ENCODE measurements at regions not wholly inside any gene's neighbourhood (a gene's known extent, or its start where the extent isn't known, plus 50 kb on each side); places are given as distances from the start of the nearest gene placed in this dataset.

GRCh38 chr9:4402501-4402900 is 87.8 kb upstream of the SLC1A1 start:
- ChIA-PET CTCF (no interaction called here), POLR2A (no interaction called here), RAD21 (ENCODE audit: unreplicated experiment) (no interaction called here), SMC1A (ENCODE audit: uncharacterized antibody, unreplicated experiment) (interaction anchor here (0.5 to 0.9 kb wide), 2 partner anchors 22 to 40 kb away, joined by 3 read pairs; no protein-coding TSS in a partner anchor)
- ATAC-seq (no peak), FAIRE-seq (no peak), DNase-seq (ENCODE audit: low read depth, low spot score) (no peak)
- H3K79me2 ChIP-seq (ENCODE audit: control insufficient read depth, insufficient read depth, low read length): no peaks in the 10 kb centered on the region
- TF ChIP-seq EED (IDR thresholded peaks at IDR 0.05; ENCODE audit: low read depth): no peak
- TF ChIP-seq FOXM1 (IDR thresholded peaks at IDR 0.05; ENCODE audit: low read depth, low read length): no peak
- TF ChIP-seq IKZF2 (IDR thresholded peaks at IDR 0.05): no peak
- H3K27ac ChIP-seq (ENCODE audit: control insufficient read depth, insufficient read depth): no peak overlapping the region
- no peaks in the 10 kb centered on the region for H3K36me3 ChIP-seq (ENCODE audit: control insufficient read depth in 2 of 2, insufficient read depth in 2 of 2, low read length in 1 of 2)
- no peaks in the 10 kb centered on the region for H3K4me1 ChIP-seq (ENCODE audit: control insufficient read depth, insufficient read depth, low read length)
- no peak overlapping the region for H3K9ac ChIP-seq (ENCODE audit: control insufficient read depth, insufficient read depth, low read length)
- no peak overlapping the region for H2AFZ ChIP-seq (ENCODE audit: control insufficient read depth, low read depth, low read length)
- no peak overlapping the region for H3K4me3 ChIP-seq
- no peaks in the 10 kb centered on the region for H4K20me1 ChIP-seq (ENCODE audit: control insufficient read depth, insufficient read depth)
- H3K27me3 ChIP-seq (replicated peaks in 1 of 2; ENCODE audit: control insufficient read depth in 2 of 2, insufficient read depth in 2 of 2, low read length in 1 of 2): no peaks in the 10 kb centered on the region
- H3K4me2 ChIP-seq (ENCODE audit: control insufficient read depth, insufficient read depth): no peak overlapping the region
- in situ Hi-C loops (cut with MboI) (no loop called here), intact Hi-C loops (cut with micrococcal nuclease; ENCODE audit: unreplicated experiment) (no loop called here)
- no TSS peak for BruUV-seq (replicated peaks)
- peaks cover 5% of the 10 kb centered on the region; the same call in 2 of the 3 replicates for H3K9me3 ChIP-seq (replicated peaks; ENCODE audit: control insufficient read depth, insufficient read depth, low read length)

- peaks cover 4% of the 10 kb centered on the region; the same call in 2 of the 3 replicates for H3K9me3 ChIP-seq (replicated peaks; ENCODE audit: control insufficient read depth, insufficient read depth, low read length)
- CTCF ChIA-PET: interaction anchor here (1.6 to 2.0 kb wide), 2 partner anchors 13 to 151 kb away, joined by 3 to 5 read pairs; no protein-coding TSS in a partner anchor
- RAD21 ChIA-PET (ENCODE audit: unreplicated experiment): no interaction called here
- no peak overlapping the region for H3K27ac ChIP-seq (ENCODE audit: control insufficient read depth, insufficient read depth)
- H3K27me3 ChIP-seq (replicated peaks in 1 of 2; ENCODE audit: control insufficient read depth in 2 of 2, insufficient read depth in 2 of 2, low read length in 1 of 2): no peaks in the 10 kb centered on the region
- 55% methylated on average over 3 of the region's 3 CpGs for WGBS (ENCODE audit: insufficient coverage, insufficient replicate concordance, low lambda C conversion rate, missing lambda C conversion rate)
- SMC1A ChIA-PET (ENCODE audit: uncharacterized antibody, unreplicated experiment): interaction anchor here (0.6 kb wide), 1 partner anchor 32 kb away, joined by 3 read pairs; no protein-coding TSS in a partner anchor
- in situ Hi-C loops (cut with MboI): no loop called here
- H3K4me2 ChIP-seq (ENCODE audit: control insufficient read depth, insufficient read depth): no peak overlapping the region
- no peak for FAIRE-seq
- intact Hi-C loops (cut with micrococcal nuclease; ENCODE audit: unreplicated experiment): no loop called here
- DNase-seq (ENCODE audit: low read depth, low spot score): no peak
- no peaks in the 10 kb centered on the region for H3K36me3 ChIP-seq (ENCODE audit: control insufficient read depth in 2 of 2, insufficient read depth in 2 of 2, low read length in 1 of 2)
- no peak overlapping the region for H3K4me3 ChIP-seq
- H3K4me1 ChIP-seq (ENCODE audit: control insufficient read depth, insufficient read depth, low read length): no peaks in the 10 kb centered on the region
- no peak overlapping the region for H2AFZ ChIP-seq (ENCODE audit: control insufficient read depth, low read depth, low read length)
- no peaks in the 10 kb centered on the region for H4K20me1 ChIP-seq (ENCODE audit: control insufficient read depth, insufficient read depth)
- POLR2A ChIA-PET: no interaction called here
- TF ChIP-seq PAX8 (IDR thresholded peaks at IDR 0.05) (no peak), RB1 (IDR thresholded peaks at IDR 0.05; ENCODE audit: borderline replicate concordance) (no peak), RELB (IDR thresholded peaks at IDR 0.05; ENCODE audit: low read depth) (no peak), SP1 (IDR thresholded peaks at IDR 0.05; ENCODE audit: low read depth, low read length) (no peak), POU2F2 (IDR thresholded peaks at IDR 0.05; ENCODE audit: borderline replicate concordance, low read depth, low read length) (no peak), ZNF622 (IDR thresholded peaks at IDR 0.05) (no peak), STAT3 (IDR thresholded peaks at IDR 0.05; ENCODE audit: low read depth, low read length) (no peak), MEF2A (IDR thresholded peaks at IDR 0.05; ENCODE audit: insufficient read depth, low read depth, low read length) (no peak), NFYB (IDR thresholded peaks at IDR 0.05; ENCODE audit: insufficient read depth, low read depth, low read length) (no peak), JUNB (IDR thresholded peaks at IDR 0.05) (no peak), EGR1 (IDR thresholded peaks at IDR 0.05; ENCODE audit: borderline replicate concordance in 1 of 2, low read depth in 2 of 2, low read length in 2 of 2) (no peak), ZZZ3 (IDR thresholded peaks at IDR 0.05; ENCODE audit: control insufficient read depth, insufficient read length, low read depth) (no peak), NRF1 (conservative IDR thresholded peaks at IDR 0.05; ENCODE audit: low read depth, low read length) (no peak)
- H3K79me2 ChIP-seq (ENCODE audit: control insufficient read depth, insufficient read depth, low read length): no peaks in the 10 kb centered on the region
- no TSS peak for BruUV-seq (replicated peaks)
- ATAC-seq: no peak
- no peak overlapping the region for H3K9ac ChIP-seq (ENCODE audit: control insufficient read depth, insufficient read depth, low read length)
Measured at GRCh38 chr9:4400731-4401130, 89.5 kb upstream of the SLC1A1 start.
